SW 1271 (cell line): ENCODE measurements at regions not wholly inside any gene's neighbourhood (a gene's known extent, or its start where the extent isn't known, plus 50 kb on each side); places are given as distances from the start of the nearest gene placed in this dataset.
"Not testable (repeated sequence)": the region's sequence is repeated elsewhere in the genome, so short reads cannot be mapped to it uniquely, and the experiment has no call there.

Experiments used
- DNase-seq, 2 experiments: peaks; one replicate each; lab custom pipeline; 2025; lab: John Stamatoyannopoulos, UW

DNA sequence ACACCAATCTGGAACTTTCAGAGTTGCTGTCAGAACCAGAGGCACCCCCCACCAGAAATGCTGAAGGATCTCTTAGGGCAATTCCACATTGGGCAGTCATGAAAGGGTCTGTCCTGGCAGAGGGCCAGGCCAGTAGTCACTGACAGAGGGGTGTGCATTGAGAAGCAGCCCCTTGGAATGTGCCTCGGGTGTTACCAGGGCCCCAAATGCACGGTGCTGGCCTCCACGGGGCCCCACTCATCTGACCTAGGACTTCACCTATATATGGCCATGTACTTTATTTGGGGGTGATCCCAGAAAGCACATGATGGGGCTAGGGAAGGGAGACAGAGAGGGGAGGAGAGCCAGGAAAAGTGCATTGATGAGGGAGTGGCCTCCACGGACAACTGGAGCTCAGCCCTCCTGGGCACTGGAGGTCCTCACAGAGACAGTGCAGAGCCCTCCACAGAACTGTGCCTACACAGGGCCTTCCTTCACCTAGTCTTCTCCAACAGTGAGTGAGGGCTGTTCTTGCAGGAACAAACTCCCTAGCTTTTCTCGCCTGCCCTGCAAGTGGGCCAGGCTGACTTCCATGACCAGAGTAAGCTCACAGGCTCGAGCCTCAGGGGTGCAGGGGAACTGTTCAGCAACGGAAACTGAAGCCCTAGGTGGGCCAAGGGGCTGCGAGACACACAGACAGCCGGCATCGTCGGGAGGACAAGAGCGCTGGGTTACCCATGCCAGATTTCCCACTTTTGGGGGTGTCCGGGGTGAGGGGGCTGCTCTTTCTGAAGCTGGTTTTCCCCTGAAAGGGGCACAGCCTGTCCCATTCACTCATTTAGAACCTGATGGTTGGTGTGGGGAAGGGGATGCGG lies 136.2 kb downstream of the HMX1 start:
- no peak for DNase-seq

DNA sequence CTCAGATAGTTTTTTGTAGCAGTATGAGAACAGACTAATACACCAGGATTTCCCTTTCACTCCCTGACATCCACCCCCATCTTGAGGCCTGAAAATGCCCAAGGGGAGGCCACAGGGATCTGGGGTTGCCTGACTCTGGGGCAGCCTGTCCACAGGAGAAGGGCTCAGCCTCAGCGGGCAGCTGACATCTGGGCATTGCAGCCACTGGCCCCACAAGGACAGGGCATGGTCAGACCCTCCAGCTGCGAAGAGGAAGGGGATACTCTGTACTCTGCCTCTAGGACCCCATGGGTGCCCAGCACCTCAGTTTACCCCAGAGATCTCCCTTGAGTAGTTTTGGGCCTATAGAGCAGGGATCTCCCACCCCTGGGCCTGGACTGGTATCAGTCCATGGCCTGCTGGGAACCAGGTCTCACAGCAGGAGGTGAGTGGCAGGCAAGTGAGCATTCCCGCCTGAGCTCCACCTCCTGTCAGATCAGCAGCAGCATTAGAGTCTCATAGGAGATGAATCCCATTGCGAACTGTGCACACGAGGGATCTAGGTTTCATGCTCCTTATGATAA lies 138.9 kb downstream of the HMX1 start:
- DNase-seq = no peak

DNA sequence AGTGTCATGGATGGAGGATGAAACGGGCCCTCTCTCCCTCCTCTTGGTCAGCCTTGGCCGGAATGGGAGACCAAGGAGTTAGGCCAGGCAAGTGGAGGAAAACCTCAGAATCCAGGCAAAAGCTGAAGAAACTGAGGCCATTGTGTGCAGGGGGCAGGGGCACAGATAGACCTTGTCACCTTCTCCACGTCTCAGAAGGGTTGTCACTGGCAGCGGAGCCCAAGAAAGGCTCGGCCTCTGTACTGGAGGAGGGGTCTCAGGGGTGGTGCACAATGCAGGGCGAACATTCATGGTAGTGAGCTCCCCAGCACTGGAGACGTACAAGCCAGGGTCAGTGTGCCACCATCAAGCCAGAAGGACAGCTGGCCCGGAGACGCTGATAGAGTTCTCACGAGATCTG lies 139.5 kb downstream of the CPZ start:
- DNase-seq = no peak

DNA sequence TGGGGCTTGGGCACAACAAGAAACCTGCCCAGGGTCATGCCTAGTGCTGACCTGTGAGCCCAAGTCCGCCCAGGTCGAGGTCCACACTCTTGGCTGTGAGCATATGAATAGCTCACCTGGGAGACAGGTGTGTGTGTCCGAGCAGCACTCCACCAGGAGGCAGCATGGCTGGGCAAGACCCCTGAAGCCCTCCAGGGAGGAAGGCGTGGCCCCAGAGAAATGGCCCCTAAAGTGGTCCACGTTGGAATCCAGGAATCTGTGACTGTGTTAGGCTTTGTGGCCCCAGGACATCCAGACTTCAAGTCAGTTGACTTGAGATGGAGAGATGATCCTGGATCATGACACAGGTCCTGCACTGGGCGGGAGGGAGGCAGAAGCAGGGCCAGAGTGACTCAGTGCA lies 138.8 kb downstream of the CPZ start:
- no peak for DNase-seq

GRCh38 chr4:8730681-8731080 lies 138.1 kb downstream of the CPZ start:
- DNase-seq = no peak

- DNase-seq = no peak
These were observed 137.6 kb downstream of the CPZ start for GRCh38 chr4:8730159-8730558.

- no peak for DNase-seq
These were observed 137.0 kb downstream of the CPZ start for GRCh38 chr4:8729408-8730149.

GRCh38 chr4:8728536-8729407 lies 136.2 kb downstream of the CPZ start:
- DNase-seq = no peak

- no peak for DNase-seq
These were observed 135.3 kb downstream of the CPZ start for GRCh38 chr4:8727546-8728510.

DNA sequence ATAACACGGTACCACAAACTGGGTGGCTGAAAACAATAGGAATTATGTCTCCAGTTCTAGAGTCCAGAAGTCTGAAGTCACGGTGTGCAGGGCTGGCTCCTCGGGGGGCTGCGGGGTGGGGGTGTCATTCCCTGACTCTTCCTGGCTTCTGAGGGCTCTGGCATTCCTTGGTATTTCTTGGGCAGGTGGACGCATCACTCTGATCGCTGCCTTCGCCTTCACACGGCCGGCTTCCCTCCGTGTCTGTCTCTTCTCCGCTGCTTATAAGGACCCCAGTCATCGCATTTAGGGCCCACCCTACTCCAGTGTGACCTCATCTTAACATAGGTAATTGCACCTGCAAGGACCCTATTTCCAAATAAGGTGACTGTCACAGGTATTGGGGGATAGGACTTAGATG lies 134.6 kb downstream of the CPZ start:
- no peak for DNase-seq

- DNase-seq = no peak
These were observed 133.8 kb downstream of the CPZ start for GRCh38 chr4:8726344-8726851.

- DNase-seq = no peak
These were observed 133.3 kb downstream of the CPZ start for GRCh38 chr4:8725845-8726244.

- no peak for DNase-seq
These were observed 132.7 kb downstream of the CPZ start for GRCh38 chr4:8725071-8725841.

GRCh38 chr4:8724436-8725070 lies 132.0 kb downstream of the CPZ start:
- DNase-seq = no peak

DNA sequence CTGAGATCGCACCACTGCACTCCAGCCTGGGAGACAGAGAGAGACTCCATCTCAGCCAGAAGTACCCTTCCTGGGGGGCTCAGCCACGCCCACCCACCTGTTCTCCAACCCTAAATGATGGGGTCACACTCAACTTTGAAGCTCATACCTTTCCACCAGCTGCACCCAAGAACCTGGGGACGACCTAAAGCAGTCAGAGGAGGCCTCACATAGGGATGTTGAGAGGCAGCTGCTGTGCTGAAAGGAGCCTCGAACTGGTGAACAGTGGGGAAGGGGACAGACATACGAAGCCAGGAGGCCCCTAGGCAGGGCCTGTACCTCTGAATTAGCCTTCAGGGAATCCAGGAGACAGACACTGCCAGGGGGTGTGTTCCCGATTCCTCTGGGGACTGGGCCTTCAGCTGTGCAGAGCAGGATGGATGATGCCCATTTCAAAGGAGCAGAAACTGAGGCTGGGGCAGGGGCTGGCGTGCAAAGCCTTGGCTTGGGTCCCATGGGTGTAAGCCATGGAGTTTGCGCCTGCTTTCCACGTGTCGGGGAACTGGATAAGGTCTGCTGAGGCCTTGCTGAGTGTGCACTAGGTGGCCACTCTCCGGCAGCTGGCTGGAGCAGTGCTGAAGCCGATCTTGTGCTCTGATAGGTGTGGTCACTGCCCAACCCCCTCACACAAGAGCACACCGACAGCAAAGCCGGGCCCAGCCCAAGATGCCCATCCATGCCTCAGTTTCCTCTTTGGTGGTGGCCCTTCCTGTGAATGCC lies 130.8 kb downstream of the CPZ start:
- DNase-seq = no peak

DNA sequence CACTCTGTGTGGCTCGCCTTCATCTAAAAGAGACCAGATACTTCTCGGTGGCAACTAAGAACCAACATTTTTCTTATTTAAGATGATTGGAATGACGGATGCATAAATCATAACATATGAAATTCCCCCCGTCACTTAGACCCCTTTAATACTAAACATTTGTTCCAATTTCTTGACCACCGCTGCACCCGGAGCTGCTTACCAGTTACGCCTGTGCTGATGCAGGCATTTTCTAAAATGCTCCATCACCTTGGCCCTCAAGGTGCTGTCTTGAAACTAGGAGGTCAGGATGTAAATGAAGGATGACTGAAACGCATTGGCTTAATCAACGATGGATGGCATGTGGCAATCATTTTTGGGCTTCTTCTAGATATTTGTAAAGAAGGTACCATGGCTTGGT lies 130.0 kb downstream of the CPZ start:
- DNase-seq = no peak

DNA sequence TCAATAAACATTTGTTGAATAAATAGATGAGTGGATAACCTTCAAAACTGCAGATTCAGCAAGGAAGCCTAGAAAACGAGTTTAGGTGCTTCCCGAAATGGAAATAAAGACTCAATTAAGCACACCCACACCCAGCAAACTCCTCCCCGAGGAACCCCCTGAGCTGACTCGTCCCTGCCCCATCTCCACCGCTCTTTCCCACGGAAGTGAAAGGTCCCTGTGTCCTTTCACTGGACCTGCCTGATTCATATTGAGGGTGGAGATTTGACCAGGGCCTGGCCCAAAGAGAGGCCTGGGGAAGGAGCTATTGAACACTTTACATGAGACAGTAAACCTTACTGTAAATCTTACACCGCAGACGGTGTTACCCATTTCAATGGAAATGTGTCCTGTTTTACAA lies 129.1 kb downstream of the CPZ start:
- DNase-seq = no peak

GRCh38 chr4:8719421-8719820 lies 126.9 kb downstream of the CPZ start:
- no peak for DNase-seq

DNA sequence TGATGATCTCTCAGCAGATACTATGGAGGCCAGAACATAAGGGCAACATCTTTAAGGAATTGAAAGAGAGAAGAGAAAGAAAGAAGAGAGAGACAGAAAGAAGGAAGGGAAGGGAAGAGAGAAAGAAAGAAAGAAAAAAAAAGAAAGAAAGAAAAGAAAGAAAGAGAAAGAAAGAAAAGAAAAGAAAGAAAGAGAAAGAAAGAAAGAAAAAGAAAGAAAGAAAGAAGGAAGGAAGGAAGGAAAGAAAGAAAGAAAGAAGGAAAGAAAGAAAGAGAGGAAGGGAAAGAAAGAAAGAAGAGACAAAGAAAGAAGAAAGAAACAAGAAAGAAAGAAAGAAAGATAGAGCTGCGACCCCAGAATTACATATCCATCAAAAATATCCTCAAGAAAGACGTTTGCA lies 124.9 kb downstream of the CPZ start:
- not testable (repeated sequence) for DNase-seq
